PC-3 (cell line): ENCODE measurements at regions not wholly inside any gene's neighbourhood (a gene's known extent, or its start where the extent isn't known, plus 50 kb on each side); places are given as distances from the start of the nearest gene placed in this dataset.

ENCODE experiments used
- ATAC-seq: fragments of 200-7000 bp; cut with Tn5 transposase; 2 replicates; pipeline ENCODE4 v1.9.1; 2020; ENCODE audit warnings: mild to moderate bottlenecking, moderate library complexity
- BruUV-seq: library from RNA; stranded (reverse); fragments of 400-500 nt; replicated peaks from 2 replicates; lab custom pipeline; 2021; lab: Mats Ljungman, UMichigan
- CTCF ChIA-PET: fragments of 300-600 bp; sonication (Branson Sonifier 250); formaldehyde crosslinking; loops from one replicate; lab custom pipeline; 2022; ENCODE audit warnings: antibody characterized with exemption; lab: Charles Lee
- POLR2A ChIA-PET: fragments of 300-600 bp; sonication (Branson Sonifier 250); formaldehyde crosslinking; loops from one replicate; lab custom pipeline; 2022; ENCODE audit warnings: antibody characterized with exemption; ENCODE audit not compliant: unreplicated experiment; lab: Charles Lee
- DNase-seq: peaks from one replicate; pipeline ENCODE4 v3.0.0-alpha.2; 2015
- H2AFZ ChIP-seq: fragments of 300-600 bp; sonication (generic); 2 replicates; pipeline ENCODE4 v1.6.0; 2016; ENCODE audit warnings: antibody characterized with exemption, low read length
- H3F3A ChIP-seq: fragments of 300-600 bp; sonication (generic); one replicate; pipeline ENCODE4 v1.6.0; 2017; ENCODE audit warnings: antibody characterized with exemption, low read length, control low read depth, mild to moderate bottlenecking; ENCODE audit not compliant: unreplicated experiment
- H3K27ac ChIP-seq: fragments of 300-600 bp; sonication (generic); 2 replicates; pipeline ENCODE4 v1.5.1; 2016; ENCODE audit warnings: mild to moderate bottlenecking, low read length
- H3K27me3 ChIP-seq: fragments of 300-600 bp; sonication (generic); 2 replicates; pipeline ENCODE4 v1.6.1; 2016; ENCODE audit warnings: low read length, mixed read lengths
- H3K36me3 ChIP-seq: fragments of 300-600 bp; sonication (generic); 2 replicates; pipeline ENCODE4 v1.6.1; 2016; ENCODE audit warnings: low read depth, mixed run types, low read length, mixed read lengths
- H3K4me1 ChIP-seq: fragments of 300-600 bp; sonication (generic); 2 replicates; pipeline ENCODE4 v1.5.1; 2016; ENCODE audit warnings: low read length; ENCODE audit not compliant: insufficient read depth
- H3K4me2 ChIP-seq: fragments of 300-600 bp; sonication (generic); 2 replicates; pipeline ENCODE4 v1.6.0; 2016; ENCODE audit warnings: low read length
- H3K4me3 ChIP-seq: fragments of 300-600 bp; sonication (generic); 2 replicates; pipeline ENCODE4 v1.5.1; 2016; ENCODE audit warnings: mild to moderate bottlenecking, low read length, mixed read lengths
- H3K79me2 ChIP-seq: fragments of 300-600 bp; sonication (generic); 2 replicates; pipeline ENCODE4 v1.6.1; 2017; ENCODE audit warnings: low read length, mixed read lengths
- H3K9ac ChIP-seq: fragments of 300-600 bp; sonication (generic); 2 replicates; pipeline ENCODE4 v1.6.0; 2016; ENCODE audit warnings: mild to moderate bottlenecking, low read length
- H3K9me2 ChIP-seq: fragments of 300-600 bp; sonication (generic); replicated peaks from 2 replicates; pipeline ENCODE4 v1.6.1; 2016; ENCODE audit warnings: mixed run types, low read length, mixed read lengths
- H3K9me3 ChIP-seq: fragments of 300-600 bp; sonication (generic); 2 replicates; pipeline ENCODE4 v1.6.1; 2016; ENCODE audit warnings: low read length, mixed read lengths
- H4K20me1 ChIP-seq: fragments of 300-600 bp; sonication (generic); 2 replicates; pipeline ENCODE4 v1.6.1; 2016; ENCODE audit warnings: low read length, mixed read lengths
- CTCF ChIP-seq: fragments of 300-600 bp; sonication (generic); conservative IDR thresholded peaks from 2 replicates; pipeline ENCODE4 v1.5.1; 2017; ENCODE audit warnings: antibody characterized with exemption, low read depth, mild to moderate bottlenecking, low read length
- EZH2 ChIP-seq: fragments of 300-600 bp; sonication (generic); IDR thresholded peaks from one replicate; pipeline ENCODE4 v1.6.1; 2017; ENCODE audit warnings: antibody characterized with exemption, mild to moderate bottlenecking, low read length; ENCODE audit not compliant: unreplicated experiment
- EZH2phosphoT487 ChIP-seq: fragments of 300-600 bp; sonication (generic); IDR thresholded peaks from 2 replicates; pipeline ENCODE4 v1.6.1; 2018; ENCODE audit warnings: mild to moderate bottlenecking, antibody characterized with exemption, low read length, borderline replicate concordance
- intact Hi-C: fragments of 100-400 bp; cut with micrococcal nuclease; formaldehyde crosslinking; loops from 2 replicates; pipeline ENCODE4 v1.9.0; 2023

- no peak for TF ChIP-seq EZH2phosphoT487
- TF ChIP-seq EZH2: no peak
- no peak for TF ChIP-seq CTCF
- H3K4me3 ChIP-seq: no peak overlapping the region
- peaks cover 11% of the 10 kb centered on the region for H3K4me1 ChIP-seq
- H3K9ac ChIP-seq: no peak overlapping the region
- H3K27me3 ChIP-seq: no peaks in the 10 kb centered on the region
- H4K20me1 ChIP-seq: no peaks in the 10 kb centered on the region
- DNase-seq (no peak), ATAC-seq (no peak)
- CTCF ChIA-PET: interaction anchor here (2.0 to 2.7 kb wide), 2 partner anchors 70 to 250 kb away, joined by 19 to 84 read pairs; no protein-coding TSS in a partner anchor
- BruUV-seq: no TSS peak
- H3K36me3 ChIP-seq: no peaks in the 10 kb centered on the region
- intact Hi-C loops: loop anchor here (2.0 to 10.0 kb wide), 3 partner anchors 99 to 471 kb away; no protein-coding TSS in a partner anchor
- H3K4me2 ChIP-seq: no peak overlapping the region
- no peak overlapping the region for H2AFZ ChIP-seq
- H3K9me3 ChIP-seq: no peaks in the 10 kb centered on the region
- no peaks in the 10 kb centered on the region for H3F3A ChIP-seq
- POLR2A ChIA-PET: no interaction called here
- H3K9me2 ChIP-seq: no peaks in the 10 kb centered on the region
- no peak overlapping the region for H3K27ac ChIP-seq
- no peaks in the 10 kb centered on the region for H3K79me2 ChIP-seq
These were observed 215.4 kb upstream of the PRSS1 start for GRCh38 chr7:142533920-142534319.

- ChIA-PET POLR2A (no interaction called here), CTCF (interaction anchor here (0.6 kb wide), 2 partner anchors 15 to 183 kb away, joined by 3 to 5 read pairs; no protein-coding TSS in a partner anchor)
These were observed 219.7 kb upstream of the PRSS1 start for GRCh38 chr7:142529591-142529990.

More at GRCh38 chr7:142529591-142529990, 219.7 kb upstream of the PRSS1 start:
- TF ChIP-seq CTCF (no peak), EZH2phosphoT487 (no peak), EZH2 (no peak)
- H3K4me3 ChIP-seq: no peak overlapping the region
- intact Hi-C loops: no loop called here
- DNase-seq (no peak), ATAC-seq (no peak)
- no peaks in the 10 kb centered on the region for H3K79me2 ChIP-seq
- no peak overlapping the region for H2AFZ ChIP-seq
- BruUV-seq: no TSS peak
- no peaks in the 10 kb centered on the region for H3K36me3 ChIP-seq
- H3K9me2 ChIP-seq: no peaks in the 10 kb centered on the region
- no peaks in the 10 kb centered on the region for H3K27me3 ChIP-seq
- no peaks in the 10 kb centered on the region for H4K20me1 ChIP-seq
- H3K4me2 ChIP-seq: no peak overlapping the region
- H3K27ac ChIP-seq: no peak overlapping the region
- no peaks in the 10 kb centered on the region for H3F3A ChIP-seq
- no peaks in the 10 kb centered on the region for H3K4me1 ChIP-seq
- H3K9ac ChIP-seq: no peak overlapping the region
- no peaks in the 10 kb centered on the region for H3K9me3 ChIP-seq
